ENCODE measurements at regions not wholly inside any gene's neighbourhood (a gene's known extent, or its start where the extent isn't known, plus 50 kb on each side); places are given as distances from the start of the nearest gene placed in this dataset.

DNA sequence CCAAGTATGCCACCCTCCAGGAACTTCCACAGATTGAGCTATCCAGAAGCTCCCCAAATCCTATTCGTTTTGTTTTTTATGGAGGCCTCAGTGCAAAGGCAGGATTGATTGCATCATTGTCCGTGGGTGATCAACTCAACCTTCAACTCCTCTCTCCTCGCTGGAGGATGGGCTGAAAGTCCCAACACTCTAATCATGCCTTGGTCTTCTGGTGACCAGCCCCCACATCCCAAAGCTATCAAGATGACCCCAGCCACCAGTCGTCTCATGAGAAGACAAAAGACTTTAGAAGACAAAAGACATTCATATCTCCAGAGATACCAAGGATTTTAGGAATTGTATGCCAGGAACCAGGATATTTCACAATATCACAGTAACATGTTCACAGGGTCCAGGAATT, 441.6 kb upstream of the WWC1 start:
- TF ChIP-seq, protein P1, sequence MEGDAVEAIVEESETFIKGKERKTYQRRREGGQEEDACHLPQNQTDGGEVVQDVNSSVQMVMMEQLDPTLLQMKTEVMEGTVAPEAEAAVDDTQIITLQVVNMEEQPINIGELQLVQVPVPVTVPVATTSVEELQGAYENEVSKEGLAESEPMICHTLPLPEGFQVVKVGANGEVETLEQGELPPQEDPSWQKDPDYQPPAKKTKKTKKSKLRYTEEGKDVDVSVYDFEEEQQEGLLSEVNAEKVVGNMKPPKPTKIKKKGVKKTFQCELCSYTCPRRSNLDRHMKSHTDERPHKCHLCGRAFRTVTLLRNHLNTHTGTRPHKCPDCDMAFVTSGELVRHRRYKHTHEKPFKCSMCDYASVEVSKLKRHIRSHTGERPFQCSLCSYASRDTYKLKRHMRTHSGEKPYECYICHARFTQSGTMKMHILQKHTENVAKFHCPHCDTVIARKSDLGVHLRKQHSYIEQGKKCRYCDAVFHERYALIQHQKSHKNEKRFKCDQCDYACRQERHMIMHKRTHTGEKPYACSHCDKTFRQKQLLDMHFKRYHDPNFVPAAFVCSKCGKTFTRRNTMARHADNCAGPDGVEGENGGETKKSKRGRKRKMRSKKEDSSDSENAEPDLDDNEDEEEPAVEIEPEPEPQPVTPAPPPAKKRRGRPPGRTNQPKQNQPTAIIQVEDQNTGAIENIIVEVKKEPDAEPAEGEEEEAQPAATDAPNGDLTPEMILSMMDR (IDR thresholded peaks at IDR 0.05; ENCODE audit: poor library complexity) = no peak
- TF ChIP-seq EZH2 (IDR thresholded peaks at IDR 0.05; ENCODE audit: borderline replicate concordance) = no peak

Data from hepatocyte (in vitro differentiated cells).